ENCODE measurements at regions not wholly inside any gene's neighbourhood (a gene's known extent, or its start where the extent isn't known, plus 50 kb on each side); places are given as distances from the start of the nearest gene placed in this dataset.
"Not testable (repeated sequence)": the region's sequence is repeated elsewhere in the genome, so short reads cannot be mapped to it uniquely, and the experiment has no call there.

DNA sequence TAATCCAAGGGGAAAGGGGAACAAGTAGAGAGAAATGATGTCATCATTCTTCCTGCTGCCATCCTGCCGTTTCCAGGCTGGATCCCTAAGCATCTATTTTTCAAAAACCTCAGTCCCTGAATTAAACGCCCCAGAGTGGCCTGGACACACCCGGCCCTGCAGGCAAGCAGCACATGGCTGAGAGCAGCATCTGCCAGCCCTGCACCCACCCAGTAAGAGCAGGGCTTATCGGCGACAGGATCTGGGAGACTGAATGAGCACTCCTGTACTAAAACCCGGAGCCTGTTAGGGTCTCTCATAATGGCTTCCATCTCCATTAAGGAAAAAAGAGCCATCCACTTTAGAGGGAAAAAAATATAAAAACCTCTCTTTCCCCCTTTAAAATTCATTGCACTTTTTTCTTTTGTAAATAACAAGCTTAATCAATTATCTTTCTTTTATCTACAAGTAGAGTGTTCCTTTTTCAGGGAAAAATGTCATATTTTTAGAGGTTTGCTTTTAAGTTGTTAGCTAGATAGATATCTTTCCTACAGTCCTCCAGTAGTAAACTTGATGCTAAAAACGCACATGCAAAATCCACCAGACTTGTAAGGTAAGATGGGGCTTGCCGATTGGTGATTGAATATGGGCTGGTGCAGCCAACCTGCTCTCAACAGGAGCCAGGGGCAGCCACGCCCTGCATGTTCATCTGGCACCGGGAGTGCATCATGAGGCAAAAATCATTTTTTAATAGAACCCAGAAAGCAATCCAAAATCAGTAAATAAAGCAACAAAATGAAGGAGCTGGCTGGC, 457.8 kb downstream of the EIPR1 start:
- in situ Hi-C loops (cut with HindIII; ENCODE audit: low sequenced_read_pairs): no loop called here
- no peak for DNase-seq (ENCODE audit: low spot score)

DNA sequence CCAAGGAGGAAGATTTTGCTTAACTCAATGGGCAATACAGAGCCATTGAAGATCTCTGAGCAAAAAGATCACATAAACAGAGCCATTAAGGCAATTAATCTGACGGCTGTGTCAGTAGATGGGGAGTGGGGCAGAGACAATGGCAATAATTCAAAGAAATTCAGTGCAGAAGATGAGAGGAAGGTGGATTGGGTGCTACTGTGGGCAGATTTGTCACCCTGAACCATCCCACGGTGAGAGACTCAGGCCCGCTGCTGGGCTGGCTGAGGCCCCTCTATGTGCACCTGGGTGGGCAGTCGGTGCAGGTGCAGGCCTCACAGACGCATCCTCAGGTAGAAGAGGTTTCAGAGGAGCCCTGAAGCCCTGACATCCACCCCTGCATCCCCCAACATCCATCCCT, 458.6 kb downstream of the EIPR1 start:
- DNase-seq (ENCODE audit: low spot score): no peak
- in situ Hi-C loops (cut with HindIII; ENCODE audit: low sequenced_read_pairs): no loop called here

DNA sequence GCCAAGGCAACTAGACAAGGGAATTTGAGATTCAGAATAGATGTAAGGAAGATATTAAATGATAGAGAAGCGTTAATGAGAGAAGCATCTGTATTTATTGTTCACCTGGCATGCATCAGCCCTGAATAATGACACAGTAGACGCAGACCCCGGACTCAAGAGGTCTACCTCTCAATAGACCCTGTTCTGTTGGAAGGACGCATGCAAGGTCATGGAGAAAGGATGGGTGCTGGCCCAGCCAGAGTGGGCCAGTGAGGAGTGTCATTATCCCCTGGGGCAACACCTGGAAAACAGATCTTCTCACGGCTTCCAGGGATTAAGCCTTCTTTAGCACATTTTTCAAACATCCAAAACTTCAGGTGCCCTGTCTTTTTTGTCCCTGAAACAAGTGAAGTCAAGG, 461.0 kb downstream of the EIPR1 start:
- in situ Hi-C loops (cut with HindIII; ENCODE audit: low sequenced_read_pairs): no loop called here
- no peak for DNase-seq (ENCODE audit: low spot score)

DNA sequence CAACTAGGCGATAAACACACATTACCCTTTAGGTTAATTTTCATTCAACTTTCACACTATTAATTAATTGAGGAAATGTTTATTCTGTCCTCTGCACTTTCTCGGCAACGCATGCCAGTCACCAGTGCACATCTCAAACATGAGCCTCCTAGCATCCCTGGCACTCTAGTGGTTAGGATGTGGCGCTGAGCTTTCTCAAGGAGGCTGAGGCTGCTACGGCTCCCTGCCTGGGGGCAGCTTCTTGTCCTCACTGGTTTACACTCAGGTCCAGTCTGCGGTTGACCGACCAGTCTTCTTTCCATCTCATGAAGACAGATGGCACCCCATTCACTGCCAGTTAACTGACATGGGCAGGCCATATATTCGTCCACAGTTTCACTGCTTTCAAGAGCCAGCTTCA, 463.4 kb downstream of the EIPR1 start:
- in situ Hi-C loops (cut with HindIII; ENCODE audit: low sequenced_read_pairs): no loop called here
- no peak for DNase-seq (ENCODE audit: low spot score)

DNA sequence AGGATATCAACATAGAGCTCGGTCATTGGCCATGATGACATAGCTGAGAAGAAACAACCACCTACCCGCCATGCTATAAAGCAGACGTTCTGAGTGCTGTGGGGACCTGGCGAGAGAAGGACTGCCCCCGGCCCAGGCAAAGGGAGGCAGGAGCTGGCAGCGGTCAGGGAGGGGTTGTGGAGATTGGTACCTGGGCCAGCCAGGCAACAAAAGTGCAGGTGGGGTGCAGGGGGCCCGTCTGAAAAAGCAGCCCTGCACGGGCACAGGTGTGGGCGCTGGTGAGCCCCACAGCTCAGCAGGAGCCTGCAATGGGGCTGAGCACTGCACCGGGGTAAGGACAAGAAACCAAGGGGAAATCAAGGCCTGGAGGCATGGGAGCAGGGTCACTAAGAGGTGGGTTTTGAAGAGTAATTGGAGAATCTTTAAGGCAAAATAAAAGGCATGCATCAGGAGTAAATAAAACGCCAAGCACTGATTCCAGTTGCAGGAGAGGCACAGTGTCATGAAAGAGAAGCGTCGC, 464.0 kb downstream of the EIPR1 start:
- in situ Hi-C loops (cut with HindIII; ENCODE audit: low sequenced_read_pairs): no loop called here
- DNase-seq (ENCODE audit: low spot score): no peak

DNA sequence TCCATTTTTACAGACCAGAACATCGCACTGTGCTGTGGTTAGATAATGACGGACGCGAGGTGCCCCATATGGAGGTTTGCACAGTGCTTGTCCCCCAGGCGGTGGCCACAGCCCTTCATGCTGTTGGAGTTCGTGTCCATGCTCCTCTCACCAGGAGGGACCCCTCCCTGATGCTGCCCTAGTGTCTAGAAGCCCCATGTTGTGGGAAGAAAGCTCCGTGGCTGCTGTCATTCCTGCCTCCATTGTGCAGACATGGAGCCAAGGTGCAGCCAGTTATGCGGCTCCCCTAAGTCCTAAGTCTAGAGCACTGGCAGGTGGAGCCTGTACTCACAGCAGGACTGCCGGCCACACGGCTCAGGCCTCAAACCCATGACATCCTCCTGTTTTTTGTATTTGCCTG, 464.9 kb downstream of the EIPR1 start:
- in situ Hi-C loops (cut with HindIII; ENCODE audit: low sequenced_read_pairs): no loop called here

DNA sequence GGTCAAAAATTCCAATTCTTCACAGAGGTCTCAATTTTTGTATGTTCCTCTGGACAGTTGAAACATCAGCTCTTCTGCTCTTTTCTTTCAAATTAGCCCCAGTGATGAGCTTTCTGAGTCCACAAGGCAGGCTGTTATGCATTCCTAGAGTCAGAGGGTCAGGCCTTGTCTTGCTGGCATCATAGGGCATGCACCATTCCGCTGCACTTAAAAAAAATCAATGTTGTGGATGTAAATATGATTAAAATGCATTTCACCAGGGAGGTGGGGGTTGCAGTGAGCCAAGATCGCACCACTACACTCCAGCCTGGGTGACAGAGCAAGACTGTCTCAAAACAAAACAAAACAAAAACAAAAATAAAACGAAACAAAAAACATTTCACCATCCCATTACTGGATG, 465.3 kb downstream of the EIPR1 start:
- no peak for DNase-seq (ENCODE audit: low spot score)
- in situ Hi-C loops (cut with HindIII; ENCODE audit: low sequenced_read_pairs): no loop called here

More for the DNA sequence above, 464.9 kb downstream of the EIPR1 start:
- DNase-seq (ENCODE audit: low spot score): no peak

DNA sequence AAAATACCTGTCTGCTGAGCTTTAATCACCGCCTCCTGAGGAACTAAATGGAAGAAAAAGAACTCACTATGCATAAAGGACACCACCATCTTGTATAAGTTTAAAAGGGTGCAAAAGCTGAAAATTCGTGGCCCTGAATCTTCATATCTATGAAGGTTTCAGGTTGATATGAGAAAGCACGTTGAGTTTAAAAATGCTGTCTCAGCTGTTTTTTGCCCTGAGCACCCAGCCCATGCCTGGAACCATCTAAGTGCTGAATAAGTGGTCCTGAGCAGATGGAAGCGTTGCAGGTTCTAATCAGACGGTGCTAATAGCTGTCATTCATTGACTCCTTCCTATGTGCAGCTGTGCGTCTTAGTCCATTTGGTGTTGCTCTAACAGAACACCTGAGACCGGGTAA, 467.4 kb downstream of the EIPR1 start:
- in situ Hi-C loops (cut with HindIII; ENCODE audit: low sequenced_read_pairs): no loop called here
- DNase-seq (ENCODE audit: low spot score): no peak

DNA sequence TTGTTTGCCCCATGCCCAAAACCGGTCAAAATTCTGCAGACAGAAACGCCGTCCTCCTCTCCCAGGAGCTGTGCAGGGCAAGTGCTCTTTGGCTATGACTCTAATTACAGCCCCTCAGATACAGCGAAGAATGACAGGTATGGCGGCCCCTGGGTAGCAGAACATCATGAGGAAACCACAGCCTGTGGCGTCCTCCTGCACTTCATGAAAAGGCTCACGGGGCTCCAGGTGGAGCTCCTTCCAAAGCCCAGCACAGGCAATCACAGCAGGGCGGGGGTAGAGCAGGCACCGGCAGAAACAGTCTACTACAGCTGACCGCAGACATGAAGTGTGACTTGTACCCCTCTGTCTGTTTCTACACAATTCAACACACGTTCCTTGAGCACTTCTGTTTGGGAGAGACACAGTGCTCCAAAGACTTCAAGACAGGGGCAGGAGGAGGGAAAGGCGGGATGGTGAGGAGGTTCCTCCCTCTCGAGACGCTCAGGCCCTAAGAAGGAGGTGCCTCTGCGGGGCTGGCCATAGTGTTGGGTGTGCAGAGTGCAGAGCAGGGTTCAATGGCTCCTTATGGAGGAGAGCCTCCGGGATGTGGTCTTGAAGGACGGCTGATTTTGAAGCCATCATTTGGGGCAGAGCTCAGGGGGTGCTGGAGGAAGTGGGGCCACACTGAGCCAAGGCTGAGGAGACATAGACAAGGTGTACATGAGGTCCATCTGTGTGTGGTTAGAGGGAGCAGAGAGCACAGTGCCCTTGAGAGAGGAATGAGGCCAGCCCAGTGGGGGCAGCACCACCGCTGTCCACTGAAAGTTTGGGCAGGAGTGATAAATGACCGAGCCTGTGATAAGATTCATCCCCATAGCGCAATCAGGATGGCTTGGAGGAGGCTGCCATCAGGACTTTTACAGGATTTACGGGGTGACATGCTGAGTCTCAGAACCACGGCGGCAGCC, 468.3 kb downstream of the EIPR1 start:
- no peak for DNase-seq (ENCODE audit: low spot score)
- in situ Hi-C loops (cut with HindIII; ENCODE audit: low sequenced_read_pairs): no loop called here

DNA sequence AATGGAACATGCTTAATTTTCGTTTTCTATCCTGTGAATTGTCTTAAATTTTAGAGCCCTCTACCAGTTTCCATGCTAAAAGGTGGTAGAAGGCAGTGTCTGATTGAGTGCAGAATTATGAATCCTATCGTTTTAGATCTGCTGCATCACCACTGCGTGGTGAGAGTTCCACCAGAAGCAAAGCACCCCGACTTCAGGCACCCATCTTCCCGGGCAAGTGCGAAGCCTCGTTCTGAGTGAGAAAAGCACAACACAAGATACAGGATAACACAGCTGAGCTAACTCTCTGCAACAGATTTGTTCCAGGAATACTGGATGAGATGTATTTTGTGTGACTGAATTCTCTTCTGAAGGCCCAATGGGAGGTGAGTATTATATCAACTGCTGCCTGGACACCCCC, 471.5 kb downstream of the EIPR1 start:
- in situ Hi-C loops (cut with HindIII; ENCODE audit: low sequenced_read_pairs): no loop called here
- no peak for DNase-seq (ENCODE audit: low spot score)

DNA sequence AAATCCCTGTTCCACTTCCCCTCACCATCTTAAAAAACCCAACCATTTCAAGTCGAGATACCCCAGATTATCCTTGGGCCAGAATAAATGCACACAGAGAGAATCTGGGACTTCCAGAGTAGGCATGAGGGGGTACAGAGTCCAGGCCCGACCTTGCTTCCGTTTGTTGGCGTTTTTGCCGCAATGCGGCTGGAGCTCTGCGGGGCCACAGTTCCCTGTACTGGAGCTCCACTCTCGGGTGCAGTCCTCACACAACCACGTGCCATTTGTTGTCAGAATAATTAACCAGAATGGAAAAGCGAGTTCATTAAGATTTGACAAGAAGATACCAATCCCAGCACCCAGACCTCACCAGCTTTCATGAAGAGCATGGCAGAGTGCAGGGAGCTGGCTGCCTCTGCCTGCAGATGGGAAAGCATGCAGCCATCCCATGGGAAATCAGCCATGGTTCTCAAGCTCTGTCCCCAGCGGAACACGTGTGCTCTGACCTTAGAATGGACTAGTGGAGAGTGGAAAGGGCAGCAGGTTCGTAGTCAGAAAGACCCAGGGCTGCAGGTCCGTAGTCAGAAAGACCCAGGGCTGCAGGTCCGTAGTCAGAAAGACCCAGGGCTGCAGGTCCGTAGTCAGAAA, 472.8 kb downstream of the EIPR1 start:
- no peak for DNase-seq (ENCODE audit: low spot score)
- in situ Hi-C loops (cut with HindIII; ENCODE audit: low sequenced_read_pairs): no loop called here

DNA sequence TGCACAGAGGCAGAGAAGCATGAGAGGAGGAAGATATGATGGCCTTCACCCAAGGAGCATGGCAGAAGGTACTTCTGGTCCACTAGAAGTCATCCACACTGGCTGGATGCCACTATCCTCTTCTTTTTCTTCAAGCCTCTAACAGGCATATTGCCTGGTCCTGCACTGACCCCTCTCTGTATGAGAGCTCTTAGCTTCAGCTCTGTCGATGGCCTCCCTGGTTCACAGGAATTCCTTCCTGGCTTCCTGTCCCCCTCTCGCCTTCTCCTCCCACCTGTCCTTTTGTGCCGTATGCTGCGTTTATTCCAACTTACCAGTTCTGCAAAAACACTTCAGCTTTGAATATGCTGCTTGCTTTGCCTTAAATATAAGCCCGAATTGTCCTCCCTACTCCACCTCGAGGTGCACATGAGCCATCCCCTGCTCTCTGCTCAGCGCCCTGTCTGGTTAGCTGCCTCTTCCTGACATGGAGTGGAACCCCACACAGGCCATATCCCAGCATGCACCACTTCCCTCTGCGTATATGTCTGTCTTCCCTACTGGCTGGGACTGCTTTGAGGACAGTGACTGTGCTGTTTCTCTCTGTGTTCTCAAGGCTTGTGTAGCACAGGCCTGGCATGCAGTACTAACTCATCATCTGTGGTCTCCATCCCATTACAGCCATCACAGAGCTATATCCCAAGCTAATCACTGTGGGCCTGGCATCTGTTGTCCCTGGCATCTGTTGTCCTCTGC, 474.9 kb downstream of the EIPR1 start:
- peak; percentile 58 for DNase-seq (ENCODE audit: low spot score)
- in situ Hi-C loops (cut with HindIII; ENCODE audit: low sequenced_read_pairs): no loop called here

DNA sequence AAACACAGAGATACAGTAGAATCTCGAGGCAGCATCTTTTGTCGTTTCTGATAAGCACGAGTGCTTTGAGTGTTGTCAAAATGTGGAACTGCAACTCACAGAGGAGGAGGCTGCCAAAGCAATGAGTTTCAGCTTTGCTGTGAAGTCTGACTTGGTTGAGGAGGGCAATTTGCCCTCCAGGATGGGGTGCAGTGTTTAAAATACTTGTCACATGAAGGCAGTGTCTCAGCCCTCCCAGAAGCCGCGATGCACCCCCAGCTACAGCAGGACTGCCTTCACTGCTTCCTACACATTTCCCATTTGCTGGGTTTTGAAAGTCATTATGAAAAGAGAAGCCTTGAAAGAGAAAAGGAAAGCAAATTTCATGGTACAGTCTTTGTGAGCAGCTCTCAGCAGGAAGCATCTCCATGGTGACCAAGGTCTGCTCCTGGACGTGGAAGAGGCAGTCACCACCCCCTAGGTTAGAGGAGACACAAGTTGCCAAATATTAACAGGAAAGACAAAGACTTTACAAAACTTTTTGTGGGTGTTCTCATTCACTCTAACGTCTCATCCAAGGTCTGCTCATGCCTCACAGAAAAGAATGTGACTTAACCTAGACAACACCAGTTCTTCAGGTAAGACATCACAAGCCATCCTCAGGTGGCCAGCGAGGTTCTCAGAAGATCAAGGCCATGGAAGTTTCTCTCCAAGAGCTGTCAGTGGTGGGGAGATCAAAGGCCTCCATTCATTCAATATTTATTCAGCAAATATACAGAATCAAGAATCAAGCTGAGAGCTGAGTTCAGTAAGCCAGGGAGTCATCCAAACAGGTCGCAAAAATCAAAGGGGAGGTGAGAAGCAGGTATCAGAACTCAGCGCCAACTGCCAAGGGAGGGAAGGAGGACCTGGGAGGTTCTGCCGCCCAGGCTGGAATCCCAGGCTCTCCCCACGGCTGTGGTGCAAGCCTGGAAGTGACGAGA, 476.0 kb downstream of the EIPR1 start:
- in situ Hi-C loops (cut with HindIII; ENCODE audit: low sequenced_read_pairs): no loop called here
- DNase-seq (ENCODE audit: low spot score): no peak

DNA sequence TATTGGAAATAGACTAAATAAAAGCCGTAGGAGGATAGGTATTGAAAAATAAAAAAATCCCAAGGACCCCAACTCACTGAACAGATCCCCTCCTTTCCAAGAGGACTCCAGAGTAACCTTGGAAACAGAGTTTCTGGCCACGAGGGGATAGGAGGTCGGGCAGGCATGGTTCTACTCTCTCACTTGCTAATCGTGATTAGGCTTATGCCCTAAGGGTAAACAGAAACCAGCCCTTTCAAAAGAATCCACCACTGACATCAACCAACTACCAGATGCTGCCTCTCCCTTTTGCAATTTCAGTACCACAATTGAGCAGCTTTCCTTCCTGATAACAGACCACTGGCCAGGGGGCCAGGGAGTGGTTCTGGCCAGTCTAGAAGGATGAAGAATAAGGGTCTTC, 477.8 kb downstream of the EIPR1 start:
- no peak for DNase-seq (ENCODE audit: low spot score)
- in situ Hi-C loops (cut with HindIII; ENCODE audit: low sequenced_read_pairs): no loop called here

DNA sequence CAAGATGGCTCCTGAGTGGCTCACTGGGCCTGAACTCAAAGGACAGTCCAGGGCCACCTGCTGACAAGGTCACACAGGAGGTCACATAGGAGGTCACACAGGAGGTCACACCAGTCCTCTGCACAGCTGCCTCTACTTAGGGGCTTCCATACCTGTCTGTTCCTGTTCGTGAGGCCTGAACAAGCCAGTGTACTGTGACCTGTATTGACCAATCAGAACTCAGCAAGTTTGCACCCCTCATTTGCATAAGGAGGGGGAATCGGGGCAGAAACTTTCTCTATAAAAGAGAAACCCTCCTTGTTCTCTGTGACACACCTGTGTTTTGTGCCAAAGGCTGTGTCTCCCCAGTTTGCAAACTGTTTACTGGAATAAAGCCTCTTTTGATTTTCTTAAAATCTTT, 478.9 kb downstream of the EIPR1 start:
- DNase-seq (ENCODE audit: low spot score): no peak
- in situ Hi-C loops (cut with HindIII; ENCODE audit: low sequenced_read_pairs): no loop called here

DNA sequence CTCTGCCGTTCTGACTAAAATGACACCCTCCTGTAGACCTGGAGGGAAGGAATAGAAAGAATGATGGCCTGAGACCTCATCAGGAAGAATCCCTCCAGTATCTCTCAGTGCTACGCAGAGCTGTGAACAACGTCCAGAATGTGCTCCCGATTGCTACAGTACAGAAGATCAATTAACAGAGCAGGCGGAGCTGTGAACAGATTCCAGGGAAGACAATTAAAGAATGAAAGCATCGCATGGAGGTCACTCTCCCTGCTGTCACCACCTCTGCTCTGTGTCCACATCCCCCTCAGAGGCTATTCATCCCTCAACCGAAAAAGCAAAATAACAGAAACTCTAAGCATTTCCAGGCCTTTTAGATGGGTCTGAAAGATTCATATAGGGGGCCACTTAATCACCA, 481.0 kb downstream of the EIPR1 start:
- in situ Hi-C loops (cut with HindIII; ENCODE audit: low sequenced_read_pairs): no loop called here
- DNase-seq (ENCODE audit: low spot score): no peak

DNA sequence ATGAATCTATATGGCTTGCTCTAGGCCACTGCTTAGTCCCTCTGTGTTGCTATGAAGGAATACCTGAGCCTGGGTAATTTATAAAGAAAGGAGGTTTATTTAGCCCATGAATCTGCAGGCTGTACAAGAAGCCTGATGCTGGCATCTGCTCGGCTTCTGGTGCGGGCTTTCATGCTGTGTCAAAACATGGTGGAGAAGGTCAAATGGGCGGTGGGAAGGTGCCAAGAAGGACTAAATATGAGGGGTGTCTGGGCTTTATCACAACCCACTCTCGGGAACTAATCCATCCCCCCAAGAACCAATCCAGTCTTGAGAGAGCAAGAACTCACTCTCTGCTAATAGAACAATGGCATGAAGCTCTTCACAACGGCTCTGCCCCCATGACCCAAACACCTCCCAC, 481.6 kb downstream of the EIPR1 start:
- no peak for DNase-seq (ENCODE audit: low spot score)
- in situ Hi-C loops (cut with HindIII; ENCODE audit: low sequenced_read_pairs): no loop called here

DNA sequence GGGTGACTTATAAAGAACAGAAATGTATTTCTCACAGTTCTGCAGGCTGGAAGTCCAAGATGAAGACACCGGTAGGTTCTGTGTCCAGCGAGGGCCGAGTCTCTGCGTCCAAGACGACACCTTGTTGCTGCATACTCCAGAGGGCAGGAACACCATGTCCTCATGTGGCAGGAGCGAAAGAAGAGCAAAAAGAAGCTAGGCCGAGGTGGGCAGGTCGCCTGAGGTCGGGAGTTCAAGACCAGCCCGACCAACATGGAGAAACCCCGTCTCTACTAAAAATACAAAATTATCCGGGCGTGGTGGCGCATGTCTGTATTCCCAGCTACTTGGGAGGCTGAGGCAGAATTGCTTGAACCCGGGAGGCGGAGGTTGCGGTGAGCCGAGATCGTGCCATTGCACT, 483.6 kb downstream of the EIPR1 start:
- in situ Hi-C loops (cut with HindIII; ENCODE audit: low sequenced_read_pairs); DNase-seq (ENCODE audit: low spot score): not testable (repeated sequence)
